Stimulated activated naive B cell treated with anti-CD40 and anti-IgM and Interleukin-4, amounts not matched to agents 10 μg/mL and 1 μg/mL and 100 μg/mL, for 72 hours (primary cell): ENCODE measurements at regions not wholly inside any gene's neighbourhood (a gene's known extent, or its start where the extent isn't known, plus 50 kb on each side); places are given as distances from the start of the nearest gene placed in this dataset.

Source experiments
- ATAC-seq, 2 donors: fragments of 150-1000 bp; cut with Tn5 transposase; replicated peaks; 2 replicates each; pipeline ENCODE4 v1.10.0; 2021; ENCODE audit warnings: moderate library complexity in 1 of 2
- DNase-seq: peaks from one replicate; pipeline ENCODE4 v3.0.0; 2021
- H3K27ac Mint-ChIP-seq: one replicate; pipeline ENCODE4 v1.8.0; 2022; ENCODE audit warnings: mild to moderate bottlenecking, mixed read lengths
- H3K27me3 Mint-ChIP-seq, 2 donors: one replicate each; pipeline ENCODE4 v1.8.0; 2022; ENCODE audit warnings: mixed read lengths in 2 of 2
- H3K36me3 Mint-ChIP-seq, 2 donors: one replicate each; pipeline ENCODE4 v1.8.0; 2022; ENCODE audit warnings: mixed read lengths in 2 of 2, mild to moderate bottlenecking in 1 of 2
- H3K4me1 Mint-ChIP-seq, 2 donors: one replicate each; pipeline ENCODE4 v1.8.0; 2022; ENCODE audit warnings: mixed read lengths in 2 of 2, mild to moderate bottlenecking in 1 of 2
- H3K4me3 Mint-ChIP-seq, 2 donors: one replicate each; pipeline ENCODE4 v1.8.0; 2022; ENCODE audit warnings: mild to moderate bottlenecking in 2 of 2, mixed read lengths in 2 of 2, moderate library complexity in 1 of 2
- H3K9me3 Mint-ChIP-seq, 2 donors: one replicate each; pipeline ENCODE4 v1.8.0; 2022; ENCODE audit warnings: mixed read lengths in 2 of 2, mild to moderate bottlenecking in 1 of 2

GRCh38 chr11:42098075-42098474 is 638.6 kb upstream of the LRRC4C start:
- H3K9me3 Mint-ChIP-seq, result peaks cover 0 to 7% of the 10 kb centered on the region in 2 donors
- no peak overlapping the region for H3K27ac Mint-ChIP-seq
- H3K4me1 Mint-ChIP-seq, result no peaks in the 10 kb centered on the region

GRCh38 chr11:42112866-42113265 is 653.4 kb upstream of the LRRC4C start:
- H3K36me3 Mint-ChIP-seq, result no peaks in the 10 kb centered on the region
- H3K4me3 Mint-ChIP-seq, result no peak overlapping the region
- ATAC-seq (no peak), DNase-seq (no peak)
- H3K4me1 Mint-ChIP-seq, result no peaks in the 10 kb centered on the region
- peaks cover under 1 to 7% of the 10 kb centered on the region in 2 donors for H3K9me3 Mint-ChIP-seq
- no peaks in the 10 kb centered on the region for H3K27me3 Mint-ChIP-seq
- H3K27ac Mint-ChIP-seq, result no peak overlapping the region

More at GRCh38 chr11:42098075-42098474, 638.6 kb upstream of the LRRC4C start:
- DNase-seq (no peak), ATAC-seq (no peak)
- Mint-ChIP-seq H3K4me3 (no peak overlapping the region), H3K36me3 (no peaks in the 10 kb centered on the region), H3K27me3 (no peaks in the 10 kb centered on the region)

- H3K9me3 Mint-ChIP-seq, result peaks cover 4 to 8% of the 10 kb centered on the region in 2 donors
- H3K4me3 Mint-ChIP-seq, result no peak overlapping the region
- H3K27ac Mint-ChIP-seq, result no peak overlapping the region
- no peak for DNase-seq
- no peak for ATAC-seq
- H3K27me3 Mint-ChIP-seq, result no peaks in the 10 kb centered on the region
- no peaks in the 10 kb centered on the region for H3K36me3 Mint-ChIP-seq
- no peaks in the 10 kb centered on the region for H3K4me1 Mint-ChIP-seq
Observed at GRCh38 chr11:42114927-42115326, 655.5 kb upstream of the LRRC4C start.

GRCh38 chr11:42138454-42138853 is 679.0 kb upstream of the LRRC4C start:
- H3K4me3 Mint-ChIP-seq, result no peak overlapping the region
- DNase-seq, result no peak
- no peaks in the 10 kb centered on the region for H3K27me3 Mint-ChIP-seq
- peaks cover 3 to 12% of the 10 kb centered on the region in 2 donors for H3K9me3 Mint-ChIP-seq
- no peak for ATAC-seq
- no peaks in the 10 kb centered on the region for H3K36me3 Mint-ChIP-seq
- H3K27ac Mint-ChIP-seq, result no peak overlapping the region
- H3K4me1 Mint-ChIP-seq, result no peaks in the 10 kb centered on the region

GRCh38 chr11:42145311-42145710 is 685.9 kb upstream of the LRRC4C start:
- no peak overlapping the region for H3K4me3 Mint-ChIP-seq
- no peak for ATAC-seq
- no peaks in the 10 kb centered on the region for H3K4me1 Mint-ChIP-seq
- no peaks in the 10 kb centered on the region for H3K27me3 Mint-ChIP-seq
- no peak overlapping the region for H3K27ac Mint-ChIP-seq
- H3K9me3 Mint-ChIP-seq, result peaks cover 8 to 18% of the 10 kb centered on the region in 2 donors
- H3K36me3 Mint-ChIP-seq, result peaks cover 0 to 1% of the 10 kb centered on the region in 2 donors
- DNase-seq, result no peak

- DNase-seq (no peak), ATAC-seq (no peak)
- Mint-ChIP-seq H3K4me1 (no peaks in the 10 kb centered on the region), H3K9me3 (peaks cover 3 to 8% of the 10 kb centered on the region in 2 donors), H3K4me3 (no peak overlapping the region), H3K27ac (no peak overlapping the region), H3K27me3 (no peaks in the 10 kb centered on the region), H3K36me3 (no peaks in the 10 kb centered on the region)
Observed at GRCh38 chr11:42161886-42162285, 702.4 kb upstream of the LRRC4C start.

GRCh38 chr11:42169191-42169590 is 709.7 kb upstream of the LRRC4C start:
- Mint-ChIP-seq H3K36me3 (no peaks in the 10 kb centered on the region), H3K27me3 (no peaks in the 10 kb centered on the region), H3K4me1 (no peaks in the 10 kb centered on the region), H3K27ac (no peak overlapping the region), H3K4me3 (no peak overlapping the region), H3K9me3 (no peaks in the 10 kb centered on the region)
- DNase-seq (no peak), ATAC-seq (no peak)

- Mint-ChIP-seq H3K27ac (no peak overlapping the region), H3K4me1 (no peaks in the 10 kb centered on the region), H3K27me3 (no peaks in the 10 kb centered on the region), H3K36me3 (no peaks in the 10 kb centered on the region), H3K4me3 (no peak overlapping the region), H3K9me3 (peaks cover 4 to 5% of the 10 kb centered on the region in 2 donors)
- DNase-seq, result no peak
- ATAC-seq, result no peak
Observed at GRCh38 chr11:42170601-42171000, 711.1 kb upstream of the LRRC4C start.

GRCh38 chr11:42171046-42171445 is 711.6 kb upstream of the LRRC4C start:
- ATAC-seq, result no peak

GRCh38 chr11:42172441-42172840 is 713.0 kb upstream of the LRRC4C start:
- H3K4me1 Mint-ChIP-seq, result no peaks in the 10 kb centered on the region
- no peaks in the 10 kb centered on the region for H3K36me3 Mint-ChIP-seq
- DNase-seq (no peak), ATAC-seq (no peak)
- H3K4me3 Mint-ChIP-seq, result no peak overlapping the region
- no peak overlapping the region for H3K27ac Mint-ChIP-seq
- H3K9me3 Mint-ChIP-seq, result peaks cover 4 to 5% of the 10 kb centered on the region in 2 donors
- no peaks in the 10 kb centered on the region for H3K27me3 Mint-ChIP-seq

More at GRCh38 chr11:42171046-42171445, 711.6 kb upstream of the LRRC4C start:
- Mint-ChIP-seq H3K4me1 (no peaks in the 10 kb centered on the region), H3K27me3 (no peaks in the 10 kb centered on the region), H3K9me3 (peaks cover 4 to 5% of the 10 kb centered on the region in 2 donors), H3K27ac (no peak overlapping the region), H3K36me3 (no peaks in the 10 kb centered on the region), H3K4me3 (no peak overlapping the region)
- DNase-seq, result no peak

- H3K27ac Mint-ChIP-seq, result no peak overlapping the region
- no peaks in the 10 kb centered on the region for H3K27me3 Mint-ChIP-seq
- no peak for DNase-seq
- ATAC-seq, result no peak
- no peaks in the 10 kb centered on the region for H3K4me1 Mint-ChIP-seq
- H3K36me3 Mint-ChIP-seq, result no peaks in the 10 kb centered on the region
- no peak overlapping the region for H3K4me3 Mint-ChIP-seq
- peaks cover 4 to 5% of the 10 kb centered on the region in 2 donors for H3K9me3 Mint-ChIP-seq
Observed at GRCh38 chr11:42175203-42175602, 715.8 kb upstream of the LRRC4C start.

- no peaks in the 10 kb centered on the region for H3K36me3 Mint-ChIP-seq
Observed at GRCh38 chr11:42179216-42179615, 719.8 kb upstream of the LRRC4C start.

GRCh38 chr11:42195289-42196013 is 736.0 kb upstream of the LRRC4C start:
- peaks cover 2 to 7% of the 10 kb centered on the region in 2 donors for H3K9me3 Mint-ChIP-seq
- no peaks in the 10 kb centered on the region for H3K36me3 Mint-ChIP-seq

More at GRCh38 chr11:42179216-42179615, 719.8 kb upstream of the LRRC4C start:
- DNase-seq, result no peak
- Mint-ChIP-seq H3K4me3 (no peak overlapping the region), H3K27me3 (no peaks in the 10 kb centered on the region), H3K4me1 (no peaks in the 10 kb centered on the region), H3K27ac (no peak overlapping the region), H3K9me3 (peaks cover 4 to 5% of the 10 kb centered on the region in 2 donors)
- ATAC-seq, result no peak

GRCh38 chr11:42200311-42200710 is 740.9 kb upstream of the LRRC4C start:
- ATAC-seq (no peak), DNase-seq (no peak)
- H3K4me3 Mint-ChIP-seq, result no peak overlapping the region
- no peaks in the 10 kb centered on the region for H3K4me1 Mint-ChIP-seq
- H3K36me3 Mint-ChIP-seq, result no peaks in the 10 kb centered on the region
- H3K27ac Mint-ChIP-seq, result no peak overlapping the region
- peaks cover 2 to 7% of the 10 kb centered on the region in 2 donors for H3K9me3 Mint-ChIP-seq
- no peaks in the 10 kb centered on the region for H3K27me3 Mint-ChIP-seq

More at GRCh38 chr11:42195289-42196013, 736.0 kb upstream of the LRRC4C start:
- DNase-seq (no peak), ATAC-seq (no peak)
- Mint-ChIP-seq H3K4me1 (no peaks in the 10 kb centered on the region), H3K27me3 (no peaks in the 10 kb centered on the region), H3K27ac (no peak overlapping the region), H3K4me3 (no peak overlapping the region)

- no peaks in the 10 kb centered on the region for H3K4me1 Mint-ChIP-seq
- no peaks in the 10 kb centered on the region for H3K36me3 Mint-ChIP-seq
- no peak for DNase-seq
- no peaks in the 10 kb centered on the region for H3K27me3 Mint-ChIP-seq
- no peak overlapping the region for H3K27ac Mint-ChIP-seq
- H3K9me3 Mint-ChIP-seq, result peaks cover 4 to 10% of the 10 kb centered on the region in 2 donors
- H3K4me3 Mint-ChIP-seq, result no peak overlapping the region
- ATAC-seq, result no peak
Observed at GRCh38 chr11:42201603-42202148, 742.2 kb upstream of the LRRC4C start.
